ENCODE measurements at regions not wholly inside any gene's neighbourhood (a gene's known extent, or its start where the extent isn't known, plus 50 kb on each side); places are given as distances from the start of the nearest gene placed in this dataset.

DNA sequence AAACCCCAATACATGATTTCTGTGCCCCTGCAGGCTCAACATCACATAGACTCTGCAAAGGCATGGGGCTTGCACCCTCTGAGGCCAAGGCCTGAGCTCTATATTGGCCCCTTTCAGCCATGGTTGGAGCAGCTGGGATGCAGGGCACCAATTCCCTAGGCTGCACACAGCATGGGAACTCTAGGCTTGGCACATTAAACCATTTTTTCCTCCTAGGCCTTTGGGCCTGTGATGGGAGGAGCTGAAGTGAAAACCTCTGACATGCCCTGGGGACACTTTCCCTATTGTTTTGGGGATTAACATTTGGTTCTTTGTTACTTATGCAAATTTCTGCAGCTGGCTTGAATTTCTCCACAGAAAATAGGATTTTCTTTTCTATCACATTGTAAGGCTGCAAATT is 1629.5 kb downstream of the OTOL1 start:
- Histone ChIP-seq H3K9me3 (peaks cover 0 to 6% (median 4%) of the 10 kb centered on the region in 4 donors), H3K4me1 (no peaks in the 10 kb centered on the region), H3K4me3 (no peak overlapping the region), H3K36me3 (no peaks in the 10 kb centered on the region), H3K27me3 (no peaks in the 10 kb centered on the region), H3K27ac (no peak overlapping the region)
- no peak for DNase-seq
- TF ChIP-seq EP300 (IDR thresholded peaks at IDR 0.05) = no peak
- no peak for TF ChIP-seq POLR2AphosphoS5 (IDR thresholded peaks at IDR 0.05)
- TF ChIP-seq POLR2A (IDR thresholded peaks at IDR 0.05) = no peak
- TF ChIP-seq, protein P1, sequence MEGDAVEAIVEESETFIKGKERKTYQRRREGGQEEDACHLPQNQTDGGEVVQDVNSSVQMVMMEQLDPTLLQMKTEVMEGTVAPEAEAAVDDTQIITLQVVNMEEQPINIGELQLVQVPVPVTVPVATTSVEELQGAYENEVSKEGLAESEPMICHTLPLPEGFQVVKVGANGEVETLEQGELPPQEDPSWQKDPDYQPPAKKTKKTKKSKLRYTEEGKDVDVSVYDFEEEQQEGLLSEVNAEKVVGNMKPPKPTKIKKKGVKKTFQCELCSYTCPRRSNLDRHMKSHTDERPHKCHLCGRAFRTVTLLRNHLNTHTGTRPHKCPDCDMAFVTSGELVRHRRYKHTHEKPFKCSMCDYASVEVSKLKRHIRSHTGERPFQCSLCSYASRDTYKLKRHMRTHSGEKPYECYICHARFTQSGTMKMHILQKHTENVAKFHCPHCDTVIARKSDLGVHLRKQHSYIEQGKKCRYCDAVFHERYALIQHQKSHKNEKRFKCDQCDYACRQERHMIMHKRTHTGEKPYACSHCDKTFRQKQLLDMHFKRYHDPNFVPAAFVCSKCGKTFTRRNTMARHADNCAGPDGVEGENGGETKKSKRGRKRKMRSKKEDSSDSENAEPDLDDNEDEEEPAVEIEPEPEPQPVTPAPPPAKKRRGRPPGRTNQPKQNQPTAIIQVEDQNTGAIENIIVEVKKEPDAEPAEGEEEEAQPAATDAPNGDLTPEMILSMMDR (IDR thresholded peaks at IDR 0.05) = no peak
- intact Hi-C loops (cut with DNase I) = no loop called here

Small RNAs in the stretch of these regions (small RNA-seq; reads per million reads assigned to genes)
- gene MIR1263 = 0 reads per million in 3 donors
- 0 reads per million in 3 donors for gene RNU7-82P
